ENCODE measurements at regions not wholly inside any gene's neighbourhood (a gene's known extent, or its start where the extent isn't known, plus 50 kb on each side); places are given as distances from the start of the nearest gene placed in this dataset.
"Not testable (repeated sequence)": the region's sequence is repeated elsewhere in the genome, so short reads cannot be mapped to it uniquely, and the experiment has no call there.

DNA sequence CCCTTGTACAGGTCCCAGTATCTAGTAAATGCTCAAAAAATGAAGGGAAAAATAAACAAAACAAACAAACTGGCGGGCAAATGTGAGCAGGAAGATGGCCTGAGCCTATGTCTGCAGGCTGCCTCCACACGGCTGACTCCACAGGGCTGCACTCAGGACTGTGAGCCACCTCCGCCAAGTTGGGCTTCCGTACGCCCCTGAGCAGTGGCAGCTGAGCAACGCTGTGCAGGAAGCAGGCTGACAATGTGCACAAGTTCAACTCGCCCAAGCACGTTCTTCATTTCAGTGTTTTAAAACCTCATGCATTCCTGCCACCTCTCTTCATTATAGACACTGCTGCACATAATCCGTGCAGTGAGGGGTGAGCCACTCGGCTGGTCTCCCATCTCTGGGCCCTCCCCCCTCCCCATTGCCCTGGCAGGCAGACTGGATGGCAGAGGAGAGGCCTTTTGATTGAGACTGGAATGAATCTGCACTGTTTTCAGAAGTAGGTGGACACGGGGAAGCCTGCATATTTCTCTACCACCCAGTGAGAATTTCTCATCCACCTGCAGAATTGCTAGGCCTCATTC is 915.3 kb downstream of the UQCRFS1 start:
- DNase-seq = no peak

DNA sequence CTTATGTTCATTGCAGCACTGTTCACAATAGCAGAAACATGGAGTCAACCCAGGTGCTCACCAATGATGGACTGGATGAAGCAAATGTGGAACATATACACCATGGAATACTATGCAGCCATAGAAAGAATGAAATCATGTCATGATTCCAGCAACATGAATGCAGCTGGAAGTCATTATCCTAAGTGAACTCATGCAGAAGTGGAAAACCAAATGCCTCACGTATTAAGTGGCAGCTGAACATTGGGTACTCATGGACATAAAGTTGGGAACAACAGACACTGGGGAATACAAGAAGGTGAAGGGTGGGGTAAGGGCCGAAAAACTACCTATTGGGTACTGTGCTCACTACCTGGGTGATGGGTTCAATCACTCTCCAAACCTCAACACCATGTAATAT is 915.9 kb downstream of the UQCRFS1 start:
- no peak for DNase-seq

DNA sequence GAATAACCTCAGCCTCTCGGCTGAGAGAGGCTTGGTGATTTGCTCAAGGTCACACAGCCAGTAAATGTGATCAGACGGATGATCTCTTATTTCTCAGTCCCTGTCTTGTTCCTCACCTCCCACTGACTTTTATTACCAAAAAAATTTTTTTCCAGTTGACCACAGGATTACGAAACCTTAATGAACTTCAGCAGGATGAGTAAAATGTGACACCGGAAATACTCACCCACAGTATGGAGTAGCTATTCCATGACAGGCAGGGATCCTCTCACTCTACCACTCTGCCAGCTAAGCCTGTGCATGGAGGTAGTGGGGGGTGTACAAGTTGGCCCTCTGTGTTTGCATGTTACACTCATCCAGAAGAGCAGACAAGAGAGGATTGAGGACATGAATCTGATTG is 916.4 kb downstream of the UQCRFS1 start:
- DNase-seq = no peak

DNA sequence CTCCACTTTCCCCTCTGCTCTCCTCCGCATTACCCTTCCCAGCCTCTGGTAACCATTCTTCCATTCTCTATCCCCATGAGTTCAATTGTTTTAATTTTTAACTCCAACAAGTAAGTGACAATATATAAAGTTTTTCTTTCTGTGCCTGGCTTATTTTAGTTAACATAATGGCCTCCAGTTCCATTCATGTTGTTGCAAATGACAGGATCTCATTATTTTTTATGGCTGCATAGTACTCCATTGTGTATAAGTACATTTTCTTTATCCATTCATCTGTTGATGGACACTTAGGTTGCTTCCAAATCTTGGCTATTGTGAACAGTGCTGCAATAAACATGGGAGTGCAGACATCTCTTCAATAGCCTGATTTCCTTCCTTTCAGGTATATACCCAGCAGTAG is 918.0 kb downstream of the UQCRFS1 start:
- not testable (repeated sequence) for DNase-seq

DNA sequence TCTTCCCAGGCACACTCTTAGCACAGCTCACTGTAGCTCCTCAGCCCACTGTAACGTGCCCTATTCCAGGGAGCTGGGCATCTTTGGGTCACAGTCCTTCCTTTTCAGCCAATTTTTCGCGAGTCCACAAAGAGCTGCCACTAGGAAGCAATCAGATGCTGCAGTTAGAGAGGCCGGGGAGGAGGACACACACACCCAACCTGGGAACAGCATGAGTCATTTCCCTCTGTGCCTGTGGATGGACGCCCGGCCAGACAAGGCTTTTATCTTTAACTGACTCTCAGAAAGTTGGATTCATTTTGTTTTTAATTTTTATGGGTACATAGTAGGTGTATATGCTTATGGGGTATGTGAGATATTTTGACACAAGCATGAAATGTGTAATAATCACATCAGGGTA is 918.6 kb downstream of the UQCRFS1 start:
- no peak for DNase-seq

DNA sequence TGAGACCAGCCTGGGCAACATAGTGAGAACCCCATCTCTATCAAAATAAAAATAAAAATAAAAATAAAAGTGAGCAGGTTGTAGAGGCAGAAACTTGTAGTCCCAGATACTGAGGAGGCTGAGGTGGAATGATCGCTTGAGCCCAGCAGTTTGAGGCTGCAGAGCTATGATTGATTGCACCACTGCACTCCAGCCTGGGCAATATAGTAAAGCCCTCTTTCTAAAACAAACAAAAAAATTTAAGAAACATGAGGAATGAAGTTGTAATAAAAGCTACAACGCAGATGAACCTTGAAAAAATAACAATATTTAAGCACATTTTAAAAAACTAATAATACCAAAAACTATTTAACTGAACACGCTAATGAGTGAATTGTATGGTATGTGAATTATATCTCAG is 919.3 kb downstream of the UQCRFS1 start:
- DNase-seq = no peak

DNA sequence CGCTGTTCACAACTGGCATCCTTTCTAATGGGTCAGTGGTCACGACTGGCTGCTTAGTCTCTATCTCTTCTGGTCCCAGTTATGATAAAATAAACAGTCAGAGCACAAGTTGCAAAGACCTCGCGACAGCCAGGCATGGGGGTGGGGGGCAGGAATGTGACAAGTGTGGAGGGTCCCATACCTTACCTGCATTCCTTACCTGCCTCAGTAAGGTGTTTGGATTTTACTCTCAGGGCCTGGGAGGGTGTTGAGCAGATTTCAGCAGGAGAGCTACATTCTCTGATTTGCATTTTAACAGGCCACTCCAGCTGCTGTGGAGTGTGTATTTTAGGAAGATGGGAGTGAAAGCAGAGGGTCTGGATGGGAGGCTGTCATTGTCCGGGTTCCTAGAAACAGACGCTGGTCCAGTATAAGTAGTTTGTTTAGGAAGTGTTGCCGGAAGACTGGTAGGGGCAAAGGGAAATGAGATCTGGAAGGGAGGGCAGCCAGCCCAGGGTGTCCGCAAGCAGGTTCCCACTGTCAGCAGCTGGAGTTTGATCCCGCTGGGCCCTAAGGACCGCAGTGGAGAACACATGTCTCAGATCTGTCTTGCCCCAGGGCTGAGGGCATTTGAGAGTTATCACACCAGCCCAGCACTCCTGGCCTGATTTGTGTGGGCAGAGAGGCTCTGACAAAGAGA is 920.0 kb downstream of the UQCRFS1 start:
- no peak for DNase-seq

DNA sequence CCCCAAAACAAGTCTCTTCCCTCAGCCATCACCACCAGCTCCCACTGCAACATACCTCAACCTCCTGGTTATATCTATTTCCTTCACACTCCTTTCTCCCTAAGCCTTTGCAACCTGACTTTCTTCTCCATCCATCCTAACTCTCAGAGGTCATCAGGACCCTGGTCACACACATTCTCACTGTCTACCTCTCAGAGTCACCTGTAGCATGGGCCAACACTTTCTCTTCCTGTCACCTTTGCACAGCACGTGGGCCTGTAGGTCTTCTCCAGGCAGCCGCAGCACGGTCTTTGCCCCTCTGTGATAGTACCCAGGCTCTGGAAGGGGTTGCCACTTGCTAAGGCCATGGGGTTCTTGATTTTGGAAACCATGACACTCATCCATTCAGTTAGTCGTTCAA is 921.1 kb downstream of the UQCRFS1 start:
- DNase-seq = no peak

DNA sequence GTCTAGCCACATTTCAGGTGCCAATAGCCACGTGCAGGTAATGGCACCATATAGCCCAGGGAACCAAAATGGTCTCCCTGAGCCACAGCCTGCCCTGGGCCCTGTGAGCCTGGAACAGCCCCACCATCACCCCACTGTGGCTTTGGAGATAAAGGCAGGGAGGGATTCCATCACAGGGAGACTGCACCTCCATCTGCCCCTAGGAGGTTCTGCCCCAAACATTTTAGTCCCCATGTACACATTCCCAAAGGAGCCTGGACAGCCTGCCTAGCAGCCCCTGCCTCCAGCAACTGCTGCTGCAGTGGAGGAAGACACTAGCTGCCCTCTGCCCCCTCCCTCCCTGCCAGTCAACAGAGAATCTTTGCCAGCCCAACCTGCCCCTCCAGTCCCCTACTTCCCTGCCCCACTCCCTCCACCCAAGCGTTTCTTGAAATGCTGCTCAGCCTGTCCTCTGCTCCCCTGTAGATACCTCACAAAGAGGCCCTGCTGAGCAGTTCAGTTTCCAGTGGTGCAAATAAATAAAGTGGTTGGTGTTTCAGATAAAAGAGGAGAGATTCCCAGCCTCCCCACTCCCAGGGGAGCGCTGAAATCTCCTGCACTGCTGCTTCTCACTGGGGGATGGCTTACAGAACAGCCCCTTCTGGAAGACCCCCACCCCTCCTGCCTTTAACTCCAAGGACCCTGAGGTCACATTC is 921.8 kb downstream of the UQCRFS1 start:
- DNase-seq = no peak

DNA sequence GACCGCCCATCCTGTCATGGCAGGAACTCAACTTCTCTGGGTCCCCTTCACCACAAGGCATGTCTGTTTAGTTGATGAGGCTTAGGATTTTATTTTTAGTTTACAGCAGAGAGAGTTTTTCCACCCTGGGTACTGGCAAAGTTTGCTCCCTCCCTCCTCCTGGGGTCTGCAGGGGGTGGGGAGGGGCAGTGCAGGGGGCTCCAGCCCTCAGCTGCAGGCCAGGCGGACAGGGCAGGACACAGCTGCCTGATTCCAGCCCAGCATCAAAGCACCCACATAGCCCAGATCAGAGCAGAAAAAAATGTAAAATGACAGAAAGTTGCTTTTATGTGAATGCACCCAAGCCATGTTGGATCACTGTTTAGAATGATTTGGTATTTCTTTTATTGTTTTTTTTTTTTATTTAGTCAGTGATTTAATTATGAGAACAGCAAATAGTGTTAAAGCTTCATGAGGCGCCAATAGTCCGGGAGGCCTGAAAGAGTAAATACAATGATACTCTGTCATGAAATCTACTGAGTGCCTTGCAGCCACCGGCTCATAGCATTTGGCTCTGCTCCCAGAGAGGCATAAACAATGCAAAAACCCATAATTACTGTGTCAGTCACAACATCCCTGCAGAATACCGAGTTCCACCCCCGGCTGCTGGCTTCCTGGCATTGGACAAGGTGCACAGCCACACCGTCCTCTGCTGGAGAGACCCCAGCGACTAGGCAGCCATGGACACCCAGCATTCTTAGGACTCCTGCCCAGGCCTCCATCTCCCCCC is 923.5 kb downstream of the UQCRFS1 start:
- DNase-seq = no peak

DNA sequence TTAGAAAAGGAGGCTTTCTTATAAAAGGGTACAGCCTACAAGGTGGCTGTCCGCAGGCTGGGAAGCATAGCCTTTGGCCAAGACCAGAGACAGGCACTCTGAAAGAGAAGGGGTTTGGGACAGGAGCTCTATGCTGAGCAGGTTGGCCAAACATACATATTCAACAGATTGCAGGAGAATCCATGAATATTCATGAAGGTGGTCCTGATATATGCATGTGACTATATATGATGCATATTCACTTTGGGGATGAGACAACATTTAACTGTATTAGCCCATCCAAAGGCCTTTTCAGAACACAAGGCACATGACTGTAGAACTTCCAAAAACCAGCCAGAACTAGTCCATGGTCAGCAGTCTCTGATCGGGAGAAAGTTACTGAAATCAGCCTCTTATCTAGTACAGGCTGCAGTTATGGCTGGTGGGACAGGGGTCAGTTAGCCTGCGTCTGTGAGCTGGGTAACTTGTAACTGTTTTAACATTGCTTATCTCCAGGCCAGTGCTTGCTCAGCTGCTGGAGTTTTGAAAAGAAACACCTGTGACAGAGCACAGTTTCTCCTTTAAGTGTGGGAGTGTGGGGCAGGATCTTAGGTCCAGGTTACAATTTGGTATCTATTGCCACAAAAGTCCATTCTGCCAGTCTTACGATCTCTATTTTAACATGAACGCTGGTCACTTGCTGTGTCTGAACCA is 924.2 kb downstream of the UQCRFS1 start:
- no peak for DNase-seq

DNA sequence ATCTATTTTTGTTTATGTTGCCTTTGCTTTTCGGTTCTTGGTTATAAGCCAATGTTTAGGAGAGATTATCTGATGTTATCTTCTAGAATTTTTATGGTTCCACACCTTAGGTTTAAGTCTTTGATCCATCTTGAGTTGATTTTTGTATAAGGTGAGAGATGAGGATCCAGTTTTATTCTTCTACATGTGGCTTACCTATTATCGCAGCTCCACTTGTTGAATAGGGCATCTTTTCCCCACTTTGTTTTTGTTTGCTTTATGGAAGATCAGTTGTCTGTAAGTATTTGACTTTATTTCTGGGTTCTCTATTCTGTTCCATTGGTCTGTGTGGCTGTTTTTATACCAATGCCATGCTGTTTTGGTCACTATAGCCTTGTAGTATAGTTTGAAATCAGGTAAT is 927.0 kb downstream of the UQCRFS1 start:
- no peak for DNase-seq

DNA sequence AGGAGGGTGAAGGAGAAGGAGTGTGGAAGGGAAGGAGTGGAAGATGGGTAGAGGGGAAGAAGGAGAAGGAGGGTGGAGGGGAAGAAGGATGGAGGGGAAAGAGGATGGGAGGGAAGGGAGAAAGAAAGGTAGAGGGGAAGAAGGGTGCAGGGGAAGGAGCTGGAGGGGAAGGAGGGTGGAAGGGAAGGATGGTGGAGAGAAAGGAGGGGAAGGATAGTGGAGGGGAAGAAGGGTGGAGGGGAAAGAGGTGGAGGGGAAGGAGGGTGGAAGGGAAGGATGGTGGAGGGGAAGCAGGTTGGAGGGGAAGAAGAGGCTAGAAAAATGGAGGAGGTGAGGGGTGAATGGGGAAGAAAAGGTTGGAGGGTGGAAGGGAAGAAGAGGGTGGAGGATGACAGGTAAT is 927.9 kb downstream of the UQCRFS1 start:
- no peak for DNase-seq

DNA sequence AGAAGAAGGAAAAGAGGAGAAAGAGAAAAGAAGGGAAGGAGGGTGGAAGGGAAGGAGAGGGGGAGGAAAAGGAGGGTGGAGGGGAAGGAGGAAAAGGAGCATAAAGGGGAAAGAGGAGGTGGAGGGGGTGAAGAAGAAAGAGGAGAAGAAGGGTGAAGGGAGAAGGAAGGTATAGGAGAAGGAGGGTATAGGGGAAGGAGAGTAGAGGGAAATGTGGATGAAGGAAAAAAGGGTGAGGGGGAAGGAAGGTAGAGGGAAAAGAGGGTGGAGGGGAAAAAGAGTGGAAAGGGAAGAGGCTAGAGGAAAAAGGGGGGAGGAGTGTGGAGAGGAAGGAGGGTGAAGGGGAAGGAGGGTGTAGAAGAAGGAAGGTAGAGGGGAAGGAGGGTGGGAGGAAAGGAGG is 928.6 kb downstream of the UQCRFS1 start:
- no peak for DNase-seq

DNA sequence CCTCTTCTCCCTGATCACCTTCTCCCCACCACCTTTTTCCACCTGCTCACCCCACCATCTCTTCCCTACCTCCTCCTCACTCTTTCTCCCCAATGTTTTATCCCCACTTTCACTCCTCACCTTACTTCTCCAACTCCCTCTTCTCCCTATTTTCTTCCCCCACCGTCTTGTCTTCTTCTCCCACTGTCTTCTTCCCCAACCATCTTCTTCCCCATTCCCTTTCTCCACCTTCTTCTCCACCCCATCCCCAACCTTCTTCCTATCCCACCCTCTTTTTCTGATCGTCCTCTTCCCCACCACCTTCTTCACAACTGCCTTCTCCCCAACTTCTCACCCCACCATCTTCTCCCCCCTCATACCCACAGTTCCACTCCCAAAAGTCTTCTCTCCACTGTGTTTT is 929.4 kb downstream of the UQCRFS1 start:
- no peak for DNase-seq

DNA sequence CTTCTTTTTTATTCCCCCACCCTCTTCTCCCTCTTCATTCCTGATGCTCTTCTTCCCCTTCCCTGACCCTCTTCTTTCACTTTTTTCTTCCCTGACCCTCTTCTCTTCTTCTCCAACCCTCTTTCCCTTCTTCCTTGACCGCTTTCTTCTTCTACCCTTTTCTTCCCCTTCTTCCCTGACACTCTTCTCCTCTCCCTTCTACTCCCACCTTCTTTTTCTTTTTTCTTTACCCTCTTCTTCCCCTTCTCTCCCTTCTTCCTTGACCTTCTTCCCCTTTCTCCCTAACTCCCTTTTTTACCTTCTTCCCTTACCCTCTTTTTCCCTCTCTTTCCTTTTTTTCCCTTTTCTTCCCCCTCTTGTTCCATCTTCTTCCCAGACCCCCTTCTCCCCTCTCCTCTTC is 931.3 kb downstream of the UQCRFS1 start:
- no peak for DNase-seq

DNA sequence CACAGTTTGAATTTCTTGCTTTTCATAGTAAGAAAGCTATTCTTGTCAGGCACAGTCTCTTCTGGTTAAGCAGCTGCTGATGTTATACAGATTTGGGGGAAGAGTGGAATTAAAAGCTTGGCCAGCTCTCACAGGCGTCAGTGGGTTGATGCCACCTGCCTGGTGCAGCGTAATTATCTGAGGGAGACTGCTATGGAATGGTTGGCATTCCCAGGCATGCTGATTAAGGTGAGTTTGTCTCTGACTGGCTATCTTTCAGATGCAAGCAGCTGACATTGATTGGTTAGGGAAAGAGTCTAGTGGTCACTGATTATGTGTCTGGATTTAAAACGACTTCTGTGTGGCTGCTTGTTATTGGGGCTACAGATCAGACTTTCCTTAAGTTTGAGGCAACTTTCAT is 948.4 kb downstream of the UQCRFS1 start:
- no peak for DNase-seq

DNA sequence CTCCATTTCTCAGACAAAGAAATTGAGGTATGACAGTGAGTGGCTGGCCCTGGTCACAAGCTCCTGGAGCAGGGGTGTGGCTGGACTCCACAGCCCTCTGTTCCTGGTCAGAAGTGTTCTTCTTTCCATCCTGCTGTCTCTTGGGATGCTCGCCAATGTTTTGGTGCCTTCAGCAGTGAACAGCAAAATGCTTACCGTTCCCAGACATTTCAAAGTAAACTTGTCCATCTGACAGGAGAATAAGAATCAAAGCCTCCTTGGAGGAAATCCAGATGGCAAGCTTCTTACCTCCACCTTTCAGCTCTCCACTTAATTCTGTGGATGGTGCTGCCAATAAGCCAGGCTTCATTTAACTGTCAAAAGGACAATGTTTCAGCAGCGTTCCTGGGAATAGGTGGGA is 954.1 kb downstream of the UQCRFS1 start:
- DNase-seq = no peak

DNA sequence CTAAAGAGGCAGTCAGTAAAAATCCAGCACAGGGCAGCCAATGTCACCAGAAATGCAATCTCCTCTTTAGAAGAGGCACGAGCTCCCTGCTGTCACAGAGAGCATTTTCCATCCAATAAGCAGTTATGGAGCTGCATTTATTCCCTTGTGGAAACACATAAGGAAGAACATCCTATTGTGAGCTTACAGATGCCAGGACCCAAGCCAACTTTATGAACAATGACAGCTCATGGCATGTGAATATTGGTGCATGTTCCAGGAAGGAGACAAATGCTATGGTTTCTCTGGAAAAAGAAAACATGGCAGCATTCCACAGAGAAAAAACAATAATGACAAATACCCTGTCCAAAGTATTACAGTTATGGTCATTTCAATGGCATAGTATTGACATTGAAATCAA is 955.6 kb downstream of the UQCRFS1 start:
- no peak for DNase-seq

DNA sequence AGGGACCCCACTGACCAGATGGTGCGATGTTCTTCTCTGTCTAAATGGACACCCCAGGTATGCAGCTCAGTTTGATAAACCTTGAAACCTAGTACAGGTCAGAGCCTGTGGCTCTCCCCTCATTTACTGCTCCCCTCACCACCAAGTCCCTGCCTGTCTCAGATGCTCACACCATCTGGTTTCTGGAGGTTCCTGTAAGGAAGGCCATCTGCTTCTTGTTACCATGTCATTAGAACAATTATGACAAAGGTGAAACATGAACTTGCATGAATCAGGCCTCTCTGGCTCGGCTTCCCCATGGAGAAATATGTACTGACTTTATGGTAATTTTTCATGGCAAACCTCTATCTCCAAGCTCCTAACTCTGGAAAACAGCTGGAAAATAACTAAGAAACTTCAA is 965.7 kb downstream of the UQCRFS1 start:
- DNase-seq = no peak

DNA sequence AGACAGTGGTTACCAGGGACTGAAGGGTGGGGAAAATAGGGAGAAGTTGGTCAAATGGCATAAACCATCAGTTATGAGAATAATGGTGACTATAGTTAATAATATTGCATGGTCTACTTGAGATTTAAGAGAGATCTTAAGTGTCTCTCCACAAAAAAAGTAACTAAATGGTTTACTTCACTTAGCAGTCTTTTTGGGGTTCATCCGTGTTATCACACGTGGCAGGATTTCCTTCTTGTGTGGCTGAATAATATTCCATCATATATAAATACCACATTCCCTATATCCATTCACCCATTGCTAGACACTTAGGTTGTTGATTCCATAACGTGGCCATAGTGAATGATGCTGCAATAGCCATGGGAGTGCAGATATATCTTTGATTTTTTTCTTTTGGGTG is 967.0 kb downstream of the UQCRFS1 start:
- DNase-seq = no peak

DNA sequence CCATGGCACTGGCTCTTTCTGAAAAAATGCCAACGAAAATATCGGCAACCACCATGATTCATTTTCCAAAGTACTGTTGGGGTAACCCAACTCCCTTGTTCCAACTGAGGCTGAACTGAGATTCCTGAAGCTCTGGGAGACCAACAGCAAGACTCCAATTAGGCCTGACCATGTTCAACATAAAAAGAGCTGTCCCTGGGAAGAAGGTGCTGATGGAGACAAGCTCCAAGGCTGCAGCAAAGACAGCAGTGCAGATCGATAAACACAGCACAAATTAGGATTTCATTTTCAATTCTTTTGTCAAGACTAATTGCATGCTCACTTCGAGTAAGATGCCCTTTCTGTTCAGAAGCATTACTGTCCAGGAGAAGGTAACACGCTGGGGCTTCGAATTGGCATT is 968.0 kb downstream of the UQCRFS1 start:
- DNase-seq = no peak

DNA sequence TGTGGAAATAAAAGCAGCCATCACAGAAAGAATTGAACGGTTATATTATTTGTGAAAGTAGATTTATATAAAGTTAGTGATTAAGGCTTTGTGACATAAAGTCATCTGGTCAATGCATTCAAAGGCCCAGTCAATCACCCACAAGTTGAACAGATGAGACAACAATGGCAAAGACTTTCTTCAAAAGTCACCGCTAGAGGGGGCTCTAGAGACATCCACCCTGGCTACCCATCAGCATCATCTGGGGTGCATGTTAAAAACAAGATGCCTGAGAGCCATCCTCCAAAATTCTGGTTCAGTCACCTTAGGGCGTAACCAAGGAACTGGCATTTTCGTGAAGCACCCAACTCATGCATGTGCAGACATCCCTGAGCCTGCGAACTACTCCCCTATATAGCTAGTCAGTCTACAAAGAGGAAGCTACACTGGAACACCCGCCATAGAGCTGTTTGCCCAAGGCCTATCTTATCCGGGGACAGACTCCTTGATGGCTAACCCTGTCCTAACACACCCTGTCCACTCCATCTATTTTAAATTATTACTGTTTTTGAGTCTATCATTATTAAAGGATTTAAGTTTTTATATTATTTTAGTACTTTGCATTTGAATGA is 970.5 kb downstream of the UQCRFS1 start:
- DNase-seq = no peak
